Astrocyte of the spinal cord (primary cell): ENCODE measurements at regions not wholly inside any gene's neighbourhood (a gene's known extent, or its start where the extent isn't known, plus 50 kb on each side); places are given as distances from the start of the nearest gene placed in this dataset.

ENCODE experiments used
- DNase-seq: peaks from one replicate; pipeline ENCODE4 v3.0.0; 2011; ENCODE audit warnings: low read depth, low spot score
- H3K4me3 ChIP-seq: 2 replicates; pipeline ENCODE4 v1.5.1; 2011; ENCODE audit warnings: low read depth, mild to moderate bottlenecking, low read length, moderate library complexity
- CTCF ChIP-seq: IDR thresholded peaks from 2 replicates; pipeline ENCODE4 v1.5.1; 2012; ENCODE audit warnings: low read depth, mild to moderate bottlenecking, low read length, inconsistent platforms
- in situ Hi-C: cut with HindIII; loops from 2 replicates; pipeline ENCODE4 v1.10.0; 2017; ENCODE audit warnings: low sequenced_read_pairs

- in situ Hi-C loops, result no loop called here
- TF ChIP-seq CTCF, result no peak
- no peak overlapping the region for H3K4me3 ChIP-seq
- DNase-seq, result no peak
These were observed 327.3 kb downstream of the SIPA1L2 start for GRCh38 chr1:232302376-232303221.

GRCh38 chr1:232301246-232301645 lies 328.7 kb downstream of the SIPA1L2 start:
- in situ Hi-C loops, result no loop called here
- no peak overlapping the region for H3K4me3 ChIP-seq
- TF ChIP-seq CTCF, result no peak
- no peak for DNase-seq

GRCh38 chr1:232300466-232300865 lies 329.5 kb downstream of the SIPA1L2 start:
- DNase-seq, result no peak
- in situ Hi-C loops, result no loop called here
- no peak for TF ChIP-seq CTCF
- H3K4me3 ChIP-seq, result no peak overlapping the region

- no peak overlapping the region for H3K4me3 ChIP-seq
- DNase-seq, result no peak
- no peak for TF ChIP-seq CTCF
- in situ Hi-C loops, result no loop called here
These were observed 333.5 kb downstream of the SIPA1L2 start for GRCh38 chr1:232296461-232296860.

GRCh38 chr1:232293361-232293760 lies 336.6 kb downstream of the SIPA1L2 start:
- no peak for DNase-seq
- in situ Hi-C loops, result no loop called here
- no peak overlapping the region for H3K4me3 ChIP-seq
- no peak for TF ChIP-seq CTCF

- no peak for TF ChIP-seq CTCF
- no peak overlapping the region for H3K4me3 ChIP-seq
- in situ Hi-C loops, result no loop called here
- no peak for DNase-seq
These were observed 337.1 kb downstream of the SIPA1L2 start for GRCh38 chr1:232292818-232293217.
